ENCODE measurements at regions not wholly inside any gene's neighbourhood (a gene's known extent, or its start where the extent isn't known, plus 50 kb on each side); places are given as distances from the start of the nearest gene placed in this dataset.

GRCh38 chr20:52399352-52399751, 207.8 kb upstream of the ZFP64 start:
- TF ChIP-seq EZH2 (IDR thresholded peaks at IDR 0.05) (no peak), POLR2AphosphoS5 (IDR thresholded peaks at IDR 0.05; ENCODE audit: borderline replicate concordance, low read depth, low read length) (no peak), FOXP2 (optimal IDR thresholded peaks at IDR 0.05; ENCODE audit: control extremely low read depth, extremely low read length, insufficient read depth) (no peak)

All from SK-N-MC (cell line).